VCaP (cell line): ENCODE measurements at regions not wholly inside any gene's neighbourhood (a gene's known extent, or its start where the extent isn't known, plus 50 kb on each side); places are given as distances from the start of the nearest gene placed in this dataset.
"Not testable (repeated sequence)": the region's sequence is repeated elsewhere in the genome, so short reads cannot be mapped to it uniquely, and the experiment has no call there.

Experiments
- H3K27ac ChIP-seq: fragments of 450-650 bp; 2 replicates; pipeline ENCODE4 v1.5.1; 2017
- CTCF ChIP-seq: fragments of 450-650 bp; conservative IDR thresholded peaks from 2 replicates; pipeline ENCODE4 v1.5.1; 2017; ENCODE audit warnings: mild to moderate bottlenecking, moderate library complexity

- no peak overlapping the region for H3K27ac ChIP-seq
Measured at GRCh38 chr5:72598401-72599064, 91.3 kb upstream of the ZNF366 start.

GRCh38 chr5:72597456-72597948, 90.3 kb upstream of the ZNF366 start:
- peak overlapping the region; percentile 14; the same call in 1 of the 2 replicates for H3K27ac ChIP-seq
- no peak for TF ChIP-seq CTCF

More at GRCh38 chr5:72598401-72599064, 91.3 kb upstream of the ZNF366 start:
- no peak for TF ChIP-seq CTCF

GRCh38 chr5:72596956-72597355, 89.7 kb upstream of the ZNF366 start:
- TF ChIP-seq CTCF: no peak
- H3K27ac ChIP-seq: peak overlapping the region; percentile 14; the same call in 1 of the 2 replicates

GRCh38 chr5:72588640-72589039, 81.4 kb upstream of the ZNF366 start:
- TF ChIP-seq CTCF: no peak
- H3K27ac ChIP-seq: no peak overlapping the region

- no peak overlapping the region for H3K27ac ChIP-seq
- TF ChIP-seq CTCF: no peak
Measured at GRCh38 chr5:72587661-72588308, 80.6 kb upstream of the ZNF366 start.

GRCh38 chr5:72586788-72587530, 79.7 kb upstream of the ZNF366 start:
- no peak for TF ChIP-seq CTCF
- H3K27ac ChIP-seq: no peak overlapping the region

GRCh38 chr5:72584466-72584865, 77.3 kb upstream of the ZNF366 start:
- TF ChIP-seq CTCF: no peak

GRCh38 chr5:72579290-72579689, 72.1 kb upstream of the ZNF366 start:
- not testable (repeated sequence) for H3K27ac ChIP-seq

More at GRCh38 chr5:72584466-72584865, 77.3 kb upstream of the ZNF366 start:
- H3K27ac ChIP-seq: no peak overlapping the region
